ENCODE measurements at regions not wholly inside any gene's neighbourhood (a gene's known extent, or its start where the extent isn't known, plus 50 kb on each side); places are given as distances from the start of the nearest gene placed in this dataset.

DNA sequence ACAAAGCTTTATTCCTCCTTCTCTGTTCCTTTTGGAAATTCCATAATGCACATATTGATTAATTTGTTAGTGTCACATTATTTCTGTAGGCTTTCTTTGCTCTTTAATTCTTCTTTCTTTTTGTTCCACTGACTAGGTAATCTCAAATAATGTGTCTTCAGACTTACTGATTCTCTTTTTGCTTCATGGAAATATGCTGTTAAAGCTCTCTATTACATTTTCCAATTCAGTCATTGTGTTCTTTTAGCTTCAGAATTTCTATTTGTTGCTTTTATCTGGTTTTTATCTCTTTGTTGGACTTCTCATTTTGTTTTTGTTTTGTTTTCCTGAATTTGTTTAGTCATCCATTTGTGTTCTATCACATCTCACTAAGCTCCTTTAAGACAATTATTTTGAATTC is 147.0 kb upstream of the EOMES start:
- DNase-seq, result no peak
- H3K4me3 ChIP-seq (replicated peaks in 1 of 3; ENCODE audit: low read depth in 2 of 3, low read length in 3 of 3), result no peak overlapping the region
- H3K4me1 Mint-ChIP-seq, result no peaks in the 10 kb centered on the region
- H3K27me3 Mint-ChIP-seq (ENCODE audit: low read depth in 3 of 3), result peaks cover 0 to 2% (median 2%) of the 10 kb centered on the region in 3 donors
- H3K9me3 Mint-ChIP-seq, result peaks cover 2 to 22% (median 18%) of the 10 kb centered on the region in 7 donors
- no peak overlapping the region for H3K4me3 Mint-ChIP-seq
- no peak for TF ChIP-seq CTCF (IDR thresholded peaks at IDR 0.05)
- H3K36me3 Mint-ChIP-seq, result no peaks in the 10 kb centered on the region
- H3K9me3 ChIP-seq (replicated peaks in 1 of 2; ENCODE audit: control insufficient read depth in 1 of 2, insufficient read depth in 1 of 2, low read length in 2 of 2), result peaks cover 6 to 17% of the 10 kb centered on the region in 2 donors
- H3K9ac ChIP-seq (ENCODE audit: insufficient read depth, low read length, poor library complexity, severe bottlenecking), result no peak overlapping the region
- no peaks in the 10 kb centered on the region for H3K79me2 ChIP-seq (ENCODE audit: insufficient read depth, low read length)
- H4K20me1 ChIP-seq (ENCODE audit: insufficient read depth, low read length), result no peaks in the 10 kb centered on the region
- H3K27me3 ChIP-seq (ENCODE audit: control insufficient read depth in 2 of 2, insufficient read depth in 2 of 2, low read length in 2 of 2), result no peaks in the 10 kb centered on the region
- no peak overlapping the region for H3K27ac Mint-ChIP-seq
- no peak overlapping the region for H3K4me2 ChIP-seq (replicated peaks; ENCODE audit: extremely low read depth, low read length, poor library complexity, severe bottlenecking)
- no peak overlapping the region for H3K27ac ChIP-seq (ENCODE audit: low read depth in 1 of 2, low read length in 2 of 2)
- no peaks in the 10 kb centered on the region for H3K4me1 ChIP-seq (ENCODE audit: control insufficient read depth in 1 of 2, insufficient read depth in 2 of 2, low read length in 2 of 2)
- H2AFZ ChIP-seq (ENCODE audit: insufficient read depth, low read depth, low read length, poor library complexity, severe bottlenecking), result no peak overlapping the region
- H3K36me3 ChIP-seq (replicated peaks in 1 of 2; ENCODE audit: control insufficient read depth in 1 of 2, insufficient read depth in 2 of 2, low read length in 2 of 2), result no peaks in the 10 kb centered on the region
- intact Hi-C loops (cut with micrococcal nuclease), result no loop called here

DNA sequence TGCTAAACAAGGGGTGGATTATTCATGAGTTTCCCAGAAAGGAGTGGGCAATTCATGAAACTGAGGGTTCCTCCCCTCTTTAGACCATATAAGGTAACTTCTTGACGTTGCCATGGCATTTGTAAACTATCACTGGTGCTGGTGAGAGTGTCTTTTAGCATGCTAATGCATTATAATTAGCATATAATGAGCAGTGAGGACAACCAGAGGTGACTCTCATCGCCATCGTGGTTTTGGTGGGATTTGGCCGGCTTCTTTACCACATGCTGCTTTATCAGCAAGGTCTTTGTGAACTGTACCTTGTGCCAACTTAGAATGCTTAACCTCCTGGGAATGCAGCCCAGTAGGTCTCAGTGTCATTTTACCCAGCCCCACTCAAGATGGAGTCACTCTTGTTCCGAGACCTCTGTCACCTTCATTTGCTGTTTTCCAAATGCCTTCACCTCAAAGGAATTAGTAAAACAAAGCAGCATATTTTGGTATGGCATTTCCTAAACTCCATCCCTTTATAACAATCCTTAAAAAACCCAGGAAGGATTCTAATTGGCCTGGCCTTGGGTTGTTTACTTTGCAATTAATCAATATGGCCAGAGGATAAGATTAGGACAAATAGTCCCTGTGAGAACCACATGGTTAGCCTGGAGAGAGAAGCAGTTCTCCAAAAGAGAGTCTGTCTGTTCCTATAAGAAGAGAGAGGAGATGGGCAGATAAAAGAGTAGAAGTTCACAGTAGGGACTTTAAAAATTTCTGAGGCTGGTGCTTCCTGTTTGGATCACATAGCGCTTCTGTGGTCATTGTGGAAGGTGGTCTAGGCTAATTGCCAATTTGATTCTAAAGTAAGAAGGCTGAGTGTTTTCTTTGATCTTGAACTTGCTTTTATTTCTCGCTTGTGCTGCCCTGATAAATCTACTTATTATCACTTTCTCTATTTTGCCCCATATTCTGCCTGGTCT is 155.2 kb upstream of the EOMES start:
- Mint-ChIP-seq H3K4me3 (no peak overlapping the region), H3K27ac (no peak overlapping the region), H3K27me3 (ENCODE audit: low read depth in 3 of 3) (peaks cover 0 to 3% (median 1%) of the 10 kb centered on the region in 3 donors), H3K9me3 (peaks cover 0 to 3% (median 0%) of the 10 kb centered on the region in 7 donors), H3K36me3 (no peaks in the 10 kb centered on the region), H3K4me1 (peaks cover 10% of the 10 kb centered on the region)
- H3K4me3 ChIP-seq (replicated peaks in 1 of 3; ENCODE audit: low read depth in 2 of 3, low read length in 3 of 3), result no peak overlapping the region
- no peaks in the 10 kb centered on the region for H3K79me2 ChIP-seq (ENCODE audit: insufficient read depth, low read length)
- no peak for DNase-seq
- no peaks in the 10 kb centered on the region for H3K9me3 ChIP-seq (replicated peaks in 1 of 2; ENCODE audit: control insufficient read depth in 1 of 2, insufficient read depth in 1 of 2, low read length in 2 of 2)
- H2AFZ ChIP-seq (ENCODE audit: insufficient read depth, low read depth, low read length, poor library complexity, severe bottlenecking), result no peak overlapping the region
- 81% methylated on average over 3 of the region's 7 CpGs for WGBS (ENCODE audit: insufficient coverage)
- H3K36me3 ChIP-seq (replicated peaks in 1 of 2; ENCODE audit: control insufficient read depth in 1 of 2, insufficient read depth in 2 of 2, low read length in 2 of 2), result no peaks in the 10 kb centered on the region
- intact Hi-C loops (cut with micrococcal nuclease), result no loop called here
- H3K9ac ChIP-seq (ENCODE audit: insufficient read depth, low read length, poor library complexity, severe bottlenecking), result no peak overlapping the region
- peaks cover 4 to 6% of the 10 kb centered on the region in 2 donors for H3K4me1 ChIP-seq (ENCODE audit: control insufficient read depth in 1 of 2, insufficient read depth in 2 of 2, low read length in 2 of 2)
- no peak overlapping the region for H3K4me2 ChIP-seq (replicated peaks; ENCODE audit: extremely low read depth, low read length, poor library complexity, severe bottlenecking)
- no peak for TF ChIP-seq CTCF (IDR thresholded peaks at IDR 0.05)
- no peaks in the 10 kb centered on the region for H3K27me3 ChIP-seq (ENCODE audit: control insufficient read depth in 2 of 2, insufficient read depth in 2 of 2, low read length in 2 of 2)
- H3K27ac ChIP-seq (ENCODE audit: low read depth in 1 of 2, low read length in 2 of 2), result no peak overlapping the region
- H4K20me1 ChIP-seq (ENCODE audit: insufficient read depth, low read length), result no peaks in the 10 kb centered on the region
